Loucy (cell line): ENCODE measurements at regions not wholly inside any gene's neighbourhood (a gene's known extent, or its start where the extent isn't known, plus 50 kb on each side); places are given as distances from the start of the nearest gene placed in this dataset.

Experiments used
- H2AFZ ChIP-seq: fragments of 200-600 bp; sonication (generic); 2 replicates; pipeline ENCODE4 v1.6.0; 2016; ENCODE audit warnings: antibody characterized with exemption, mild to moderate bottlenecking, low read length, moderate library complexity
- H3F3A ChIP-seq: fragments of 200-600 bp; 2 replicates; pipeline ENCODE4 v1.6.0; 2016; ENCODE audit warnings: antibody characterized with exemption, low read depth, mild to moderate bottlenecking
- H3K27me3 ChIP-seq: fragments of 200-600 bp; sonication (generic); 2 replicates; pipeline ENCODE4 v1.6.1; 2014; ENCODE audit warnings: low read length, mild to moderate bottlenecking; ENCODE audit not compliant: insufficient read depth, poor library complexity, severe bottlenecking
- H3K36me3 ChIP-seq: fragments of 200-600 bp; sonication (generic); 2 replicates; pipeline ENCODE4 v1.6.1; 2016; ENCODE audit warnings: low read length; ENCODE audit not compliant: insufficient read depth
- H3K4me1 ChIP-seq: fragments of 200-600 bp; sonication (generic); 2 replicates; pipeline ENCODE4 v1.5.1; 2014; ENCODE audit warnings: low read length, mild to moderate bottlenecking; ENCODE audit not compliant: insufficient read depth, poor library complexity, severe bottlenecking
- H3K4me2 ChIP-seq: fragments of 200-600 bp; sonication (generic); 2 replicates; pipeline ENCODE4 v1.6.0; 2014; ENCODE audit warnings: antibody characterized with exemption, low read length, low read depth, mild to moderate bottlenecking; ENCODE audit not compliant: poor library complexity, severe bottlenecking
- H3K4me3 ChIP-seq: fragments of 200-600 bp; sonication (generic); 2 replicates; pipeline ENCODE4 v1.5.1; 2014; ENCODE audit warnings: low read length, mild to moderate bottlenecking, mixed read lengths; ENCODE audit not compliant: poor library complexity, severe bottlenecking
- H3K79me2 ChIP-seq: fragments of 200-600 bp; sonication (generic); 2 replicates; pipeline ENCODE4 v1.6.1; 2014; ENCODE audit warnings: low read length; ENCODE audit not compliant: insufficient read depth
- H3K9ac ChIP-seq: fragments of 200-600 bp; sonication (generic); 2 replicates; pipeline ENCODE4 v1.6.0; 2014; ENCODE audit warnings: mild to moderate bottlenecking, low read depth, low read length, moderate library complexity; ENCODE audit not compliant: poor library complexity, severe bottlenecking
- H3K9me2 ChIP-seq: fragments of 200-600 bp; sonication (generic); replicated peaks from 2 replicates; pipeline ENCODE4 v1.6.1; 2016; ENCODE audit warnings: low read depth, low read length, mixed read lengths
- H3K9me3 ChIP-seq: fragments of 200-600 bp; sonication (generic); 2 replicates; pipeline ENCODE4 v1.6.1; 2014; ENCODE audit warnings: mild to moderate bottlenecking, antibody characterized with exemption, low read length, low read depth; ENCODE audit not compliant: insufficient read depth
- H4K20me1 ChIP-seq: fragments of 200-600 bp; sonication (generic); 2 replicates; pipeline ENCODE4 v1.6.0; 2014; ENCODE audit warnings: antibody characterized with exemption, low read length, mild to moderate bottlenecking; ENCODE audit not compliant: insufficient read depth, poor library complexity, severe bottlenecking
- CTCF ChIP-seq: fragments of 200-600 bp; sonication (generic); conservative IDR thresholded peaks from 2 replicates; pipeline ENCODE4 v1.5.1; 2014; ENCODE audit warnings: mild to moderate bottlenecking, antibody characterized with exemption, low read length
- EZH2phosphoT487 ChIP-seq: fragments of 200-600 bp; IDR thresholded peaks from 2 replicates; pipeline ENCODE4 v1.6.1; 2018; ENCODE audit warnings: antibody characterized with exemption, mild to moderate bottlenecking, moderate library complexity, borderline replicate concordance

GRCh38 chr2:103025056-103025455 lies 263.2 kb downstream of the TMEM182 start:
- Histone ChIP-seq H3K4me3 (no peak overlapping the region), H3K79me2 (no peaks in the 10 kb centered on the region), H3K36me3 (no peaks in the 10 kb centered on the region), H3K9ac (no peak overlapping the region), H3K27me3 (no peaks in the 10 kb centered on the region), H2AFZ (no peak overlapping the region), H3F3A (no peaks in the 10 kb centered on the region), H3K9me2 (no peaks in the 10 kb centered on the region), H3K4me2 (no peak overlapping the region), H4K20me1 (no peaks in the 10 kb centered on the region), H3K9me3 (no peaks in the 10 kb centered on the region), H3K4me1 (peaks cover 8% of the 10 kb centered on the region)
- TF ChIP-seq CTCF (no peak), EZH2phosphoT487 (no peak)

GRCh38 chr2:103028181-103028580 lies 266.4 kb downstream of the TMEM182 start:
- no peak overlapping the region for H3K9ac ChIP-seq

More at GRCh38 chr2:103028181-103028580, 266.4 kb downstream of the TMEM182 start:
- H3F3A ChIP-seq = no peaks in the 10 kb centered on the region
- peaks cover 8% of the 10 kb centered on the region for H3K4me1 ChIP-seq
- H3K79me2 ChIP-seq = no peaks in the 10 kb centered on the region
- H3K9me2 ChIP-seq = no peaks in the 10 kb centered on the region
- no peak overlapping the region for H2AFZ ChIP-seq
- H3K36me3 ChIP-seq = no peaks in the 10 kb centered on the region
- H3K9me3 ChIP-seq = no peaks in the 10 kb centered on the region
- no peaks in the 10 kb centered on the region for H4K20me1 ChIP-seq
- no peaks in the 10 kb centered on the region for H3K27me3 ChIP-seq
- TF ChIP-seq EZH2phosphoT487 (no peak), CTCF (no peak)
- H3K4me3 ChIP-seq = no peak overlapping the region
- H3K4me2 ChIP-seq = peak overlapping the region; percentile 34
